IPS DF 6.9 (cell line): ENCODE measurements at regions not wholly inside any gene's neighbourhood (a gene's known extent, or its start where the extent isn't known, plus 50 kb on each side); places are given as distances from the start of the nearest gene placed in this dataset.

Experiments
- DNase-seq: peaks from one replicate; pipeline ENCODE4 v3.0.0-alpha.2; 2013; ENCODE audit warnings: low read depth, low spot score
- H3K27ac ChIP-seq: one replicate; pipeline ENCODE4 v1.5.1; 2013; ENCODE audit warnings: low read length, control low read depth
- H3K27me3 ChIP-seq: 2 replicates; pipeline ENCODE4 v1.6.1; 2013; ENCODE audit warnings: mild to moderate bottlenecking, low read length; ENCODE audit not compliant: control insufficient read depth, insufficient read depth
- H3K36me3 ChIP-seq: 2 replicates; pipeline ENCODE4 v1.6.1; 2013; ENCODE audit warnings: low read length; ENCODE audit not compliant: control insufficient read depth, insufficient read depth
- H3K4me1 ChIP-seq: 2 replicates; pipeline ENCODE4 v1.6.1; 2013; ENCODE audit warnings: low read length; ENCODE audit not compliant: control insufficient read depth, insufficient read depth
- H3K4me3 ChIP-seq: 2 replicates; pipeline ENCODE4 v1.5.1; 2013; ENCODE audit warnings: mild to moderate bottlenecking, low read length
- H3K9me3 ChIP-seq: 2 replicates; pipeline ENCODE4 v1.6.1; 2013; ENCODE audit warnings: low read length, inconsistent platforms; ENCODE audit not compliant: control insufficient read depth, insufficient read depth
- WGBS: extraction: QIAGEN DNeasy Blood & Tissue Kit; methylation state at CpG from one replicate; pipeline ENCODE4 v1.1.7; 2013; ENCODE audit warnings: mixed read lengths, missing lambda C conversion rate; ENCODE audit not compliant: insufficient read length, insufficient coverage; 5-methylcytosine and 5-hydroxymethylcytosine counted together

DNA sequence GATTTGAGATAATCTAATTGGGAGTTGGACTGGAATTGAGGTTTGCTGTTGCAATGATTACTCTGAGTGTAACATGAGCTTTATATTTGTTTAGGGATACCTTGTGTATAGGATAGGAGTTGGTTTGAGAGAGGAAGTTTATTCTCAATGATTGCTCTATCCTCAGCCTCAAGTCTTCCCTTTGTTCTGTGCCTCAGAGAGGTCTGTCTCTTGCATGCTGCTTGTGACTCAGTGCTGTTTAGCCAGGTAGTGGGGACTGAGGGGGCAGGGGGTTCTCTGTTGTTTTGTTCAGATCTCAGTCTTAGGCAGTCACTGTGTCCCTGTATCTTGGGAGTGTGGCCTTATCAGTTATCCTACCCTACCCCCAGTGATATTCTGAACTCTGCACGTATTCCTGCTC lies 192.1 kb downstream of the SPATA31D1 start:
- Histone ChIP-seq H3K27me3 (no peaks in the 10 kb centered on the region), H3K9me3 (no peaks in the 10 kb centered on the region), H3K36me3 (no peaks in the 10 kb centered on the region), H3K27ac (no peak overlapping the region), H3K4me1 (0 out of 2 replicates have a peak, but pooled peaks cover 1% of the 10 kb centered on the region), H3K4me3 (no peak overlapping the region)
- no peak for DNase-seq
- no CpG with 5 or more reads among the region's 1 CpG for WGBS

DNA sequence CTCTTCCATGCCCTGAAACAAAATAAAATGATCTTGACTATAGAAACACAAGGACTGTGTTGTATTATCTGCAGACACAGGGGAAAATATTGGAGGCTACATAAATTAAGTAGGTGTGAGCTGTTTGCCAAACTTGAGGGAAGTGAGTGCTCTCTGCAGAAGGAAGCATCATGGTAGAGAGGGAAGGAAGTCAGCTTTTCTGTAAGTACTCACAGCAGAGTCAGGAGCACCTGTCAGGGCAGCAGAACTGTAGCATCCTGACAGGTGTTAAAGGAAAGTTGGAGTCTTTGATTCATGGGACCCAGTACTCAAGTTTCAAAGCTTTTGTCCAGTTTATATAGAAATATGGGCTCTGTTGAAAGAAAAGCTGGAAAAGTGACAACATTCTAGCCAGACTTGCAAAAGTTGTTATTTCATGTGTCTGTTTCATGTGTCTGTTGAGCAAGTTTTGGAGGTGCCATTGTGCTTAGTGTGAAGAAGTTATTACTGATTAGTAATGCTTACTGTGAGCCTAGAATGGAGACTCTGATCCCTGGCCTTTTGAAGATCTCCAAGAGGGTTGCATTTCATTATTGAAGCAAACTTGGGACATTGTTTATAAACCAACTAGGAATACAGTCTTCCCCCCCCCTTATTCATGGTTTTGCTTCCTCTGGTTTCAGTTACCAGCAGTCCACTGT lies 194.7 kb downstream of the SPATA31D1 start:
- Histone ChIP-seq H3K4me3 (no peak overlapping the region), H3K27me3 (no peaks in the 10 kb centered on the region), H3K27ac (no peak overlapping the region), H3K36me3 (no peaks in the 10 kb centered on the region), H3K9me3 (no peaks in the 10 kb centered on the region), H3K4me1 (0 out of 2 replicates have a peak, but pooled peaks cover 1% of the 10 kb centered on the region)
- no peak for DNase-seq

DNA sequence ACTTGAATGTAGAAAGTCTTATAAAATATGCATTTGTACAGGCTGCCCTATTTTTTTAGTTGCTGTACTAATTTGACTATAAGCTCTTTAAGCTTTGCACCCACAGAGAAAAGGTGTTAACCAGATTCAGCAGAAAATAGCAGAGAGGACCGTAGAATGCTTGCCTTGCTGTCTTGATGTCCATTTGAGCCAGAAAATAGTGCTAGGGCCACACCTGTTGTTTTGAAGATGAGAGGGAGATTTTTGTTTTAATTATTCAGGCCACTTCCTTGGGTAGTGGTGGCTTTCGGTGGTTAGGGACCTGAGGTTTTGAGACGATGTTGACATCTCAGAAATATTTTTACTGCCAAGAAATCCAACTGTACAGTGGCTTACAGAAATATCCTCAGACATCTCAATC lies 196.0 kb downstream of the SPATA31D1 start:
- no peaks in the 10 kb centered on the region for H3K27me3 ChIP-seq

DNA sequence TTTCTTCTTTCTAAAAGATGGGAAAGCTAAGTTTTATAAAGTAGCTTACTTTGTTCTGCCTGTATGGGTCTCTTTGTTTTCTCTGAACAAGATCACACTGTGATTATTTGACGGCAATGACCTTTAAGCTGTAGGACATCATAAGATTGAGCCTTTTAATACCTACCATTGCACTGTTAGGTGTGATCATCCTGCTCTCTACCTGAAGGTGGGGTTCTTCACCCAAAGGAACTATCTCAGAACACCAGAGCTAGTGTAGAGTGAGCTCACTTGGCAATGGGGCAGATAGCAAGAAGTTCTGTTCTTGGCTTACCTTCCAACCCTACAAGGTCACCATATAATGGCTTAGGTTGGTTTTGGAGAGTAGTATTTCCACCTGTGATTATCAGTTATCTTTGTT lies 200.2 kb downstream of the SPATA31D1 start:
- Histone ChIP-seq H3K9me3 (no peaks in the 10 kb centered on the region), H3K36me3 (no peaks in the 10 kb centered on the region), H3K4me1 (no peaks in the 10 kb centered on the region), H3K27me3 (no peaks in the 10 kb centered on the region), H3K27ac (no peak overlapping the region), H3K4me3 (no peak overlapping the region)
- no peak for DNase-seq
- whole genome bisulfite sequencing: no CpG with 5 or more reads among the region's 1 CpG

More for the DNA sequence above, 196.0 kb downstream of the SPATA31D1 start:
- Histone ChIP-seq H3K9me3 (no peaks in the 10 kb centered on the region), H3K4me3 (no peak overlapping the region), H3K36me3 (no peaks in the 10 kb centered on the region), H3K4me1 (0 out of 2 replicates have a peak, but pooled peaks cover 1% of the 10 kb centered on the region), H3K27ac (no peak overlapping the region)
- DNase-seq: no peak
- no CpG with 5 or more reads among the region's 3 CpGs for WGBS

DNA sequence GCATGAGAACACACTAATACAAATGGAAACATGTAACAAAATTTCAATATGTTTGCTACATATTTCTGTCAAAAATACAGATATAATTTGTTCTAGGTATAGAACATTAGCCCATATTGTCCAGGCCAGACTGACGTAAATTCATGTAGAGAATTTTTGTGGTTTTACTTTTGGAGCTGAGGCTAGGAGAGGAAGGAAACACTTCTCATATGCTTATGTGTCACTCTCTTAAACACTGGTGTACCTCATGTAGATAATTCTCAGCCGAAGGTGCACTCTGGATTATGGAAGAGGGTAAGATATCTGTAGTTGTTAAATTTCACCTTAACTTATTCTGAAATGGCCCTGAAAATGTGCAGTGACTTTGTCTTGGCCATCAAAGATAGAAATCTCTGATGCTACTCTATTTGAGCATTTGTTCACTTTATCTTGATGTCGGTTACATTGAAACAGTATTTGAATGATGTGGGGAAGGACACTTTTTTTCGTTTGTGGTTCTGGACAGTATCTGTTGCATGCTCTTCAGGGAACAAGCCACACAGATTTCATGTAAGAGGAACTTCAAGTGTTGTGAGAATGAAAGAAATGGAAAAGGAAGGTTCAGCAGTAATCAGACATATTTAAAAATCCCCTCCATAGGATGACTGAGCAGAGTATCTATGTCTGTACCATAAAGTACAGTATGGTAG lies 202.7 kb downstream of the SPATA31D1 start:
- no peaks in the 10 kb centered on the region for H3K4me1 ChIP-seq
- no peaks in the 10 kb centered on the region for H3K36me3 ChIP-seq
- no peak for DNase-seq
- no peaks in the 10 kb centered on the region for H3K27me3 ChIP-seq
- no peak overlapping the region for H3K27ac ChIP-seq
- H3K9me3 ChIP-seq: no peaks in the 10 kb centered on the region
- no CpG with 5 or more reads among the region's 4 CpGs for WGBS
- H3K4me3 ChIP-seq: no peak overlapping the region

DNA sequence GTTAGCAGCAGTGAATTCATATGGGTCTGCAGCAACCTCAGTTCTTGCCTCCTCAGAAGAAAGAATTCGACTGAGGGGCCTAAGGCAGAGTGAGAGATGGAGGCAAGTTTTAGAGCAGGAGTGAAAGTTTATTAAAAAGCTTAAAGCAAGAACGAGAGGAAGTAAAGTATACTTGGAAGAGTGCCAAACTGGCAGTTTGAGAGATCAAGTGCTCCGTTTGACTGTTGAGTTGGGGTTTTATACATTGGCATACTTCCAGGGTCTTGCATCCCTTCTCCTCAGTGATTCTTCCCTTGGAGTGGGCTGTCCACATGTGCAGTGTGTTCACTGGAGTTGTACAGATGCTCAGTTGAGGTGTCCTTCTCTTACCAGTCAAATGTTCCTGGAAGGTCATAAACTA lies 203.6 kb downstream of the SPATA31D1 start:
- Histone ChIP-seq H3K9me3 (no peaks in the 10 kb centered on the region), H3K4me3 (no peak overlapping the region), H3K4me1 (no peaks in the 10 kb centered on the region), H3K36me3 (no peaks in the 10 kb centered on the region), H3K27me3 (no peaks in the 10 kb centered on the region), H3K27ac (no peak overlapping the region)
- no peak for DNase-seq
- no CpG with 5 or more reads among the region's 3 CpGs for WGBS

DNA sequence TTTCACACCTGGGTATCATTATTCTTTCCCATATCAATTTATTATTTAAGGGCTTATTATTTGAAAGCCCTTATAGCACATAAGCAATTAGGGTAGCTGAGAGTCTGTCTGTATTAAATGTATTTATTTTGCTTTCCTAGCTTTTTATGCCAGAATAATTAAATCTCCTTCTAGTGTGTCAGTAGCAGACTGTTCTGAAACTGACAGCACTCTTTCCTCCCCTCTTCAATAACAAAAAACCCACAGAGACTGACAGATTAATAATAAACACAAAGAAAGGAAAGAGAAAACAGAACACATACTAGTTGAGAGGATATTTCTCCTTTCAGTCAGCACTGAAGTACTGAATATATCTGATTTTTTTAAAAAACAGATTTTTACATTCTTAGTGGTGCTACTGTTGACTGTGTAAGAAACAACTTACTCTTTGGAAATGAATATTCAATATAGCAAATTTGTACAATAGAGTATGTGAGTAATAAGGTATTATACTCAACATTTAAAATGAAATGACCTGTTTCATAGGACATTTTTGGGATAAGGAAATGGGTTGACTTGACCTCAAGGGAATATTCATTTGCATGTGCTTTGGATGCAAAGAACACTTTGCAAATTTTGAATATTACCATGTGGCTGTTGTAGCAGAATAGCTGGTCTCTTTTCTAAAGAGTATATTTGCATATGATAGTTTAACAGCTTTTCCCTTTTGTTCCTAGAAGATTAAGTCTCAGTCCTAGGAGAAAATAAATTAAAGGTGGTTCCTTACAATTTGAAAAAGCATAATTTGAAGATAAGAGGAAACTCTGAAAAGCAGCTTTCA lies 208.3 kb downstream of the SPATA31D1 start:
- H3K36me3 ChIP-seq: no peaks in the 10 kb centered on the region
- no peak overlapping the region for H3K4me3 ChIP-seq
- H3K27me3 ChIP-seq: no peaks in the 10 kb centered on the region
- H3K4me1 ChIP-seq: 0 out of 2 replicates have a peak, but pooled peaks cover 1% of the 10 kb centered on the region
- DNase-seq: no peak
- H3K9me3 ChIP-seq: no peaks in the 10 kb centered on the region
- no peak overlapping the region for H3K27ac ChIP-seq

DNA sequence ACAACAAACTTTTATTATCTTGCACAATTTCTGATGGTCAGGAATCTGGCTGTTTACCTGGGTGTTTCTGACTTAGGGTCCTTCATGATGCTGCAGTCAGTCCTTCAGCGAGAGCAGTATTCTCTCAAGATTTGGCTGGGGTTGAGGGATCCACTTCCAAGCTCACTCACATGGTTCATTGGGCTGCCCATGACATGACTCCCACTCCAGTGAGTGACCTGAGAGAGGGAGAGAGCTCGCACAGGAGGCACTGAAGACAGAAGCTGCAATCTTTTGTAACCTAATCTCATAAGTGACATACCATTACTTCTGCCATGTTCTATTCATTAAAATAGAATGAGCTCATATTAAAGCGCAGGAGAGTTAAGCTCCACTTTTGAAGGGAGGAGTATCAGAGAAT lies 212.6 kb downstream of the SPATA31D1 start:
- Histone ChIP-seq H3K27me3 (no peaks in the 10 kb centered on the region), H3K9me3 (no peaks in the 10 kb centered on the region), H3K4me1 (0 out of 2 replicates have a peak, but pooled peaks cover 1% of the 10 kb centered on the region), H3K36me3 (no peaks in the 10 kb centered on the region), H3K4me3 (no peak overlapping the region), H3K27ac (no peak overlapping the region)
- WGBS: no CpG with 5 or more reads among the region's 3 CpGs
- DNase-seq: no peak

DNA sequence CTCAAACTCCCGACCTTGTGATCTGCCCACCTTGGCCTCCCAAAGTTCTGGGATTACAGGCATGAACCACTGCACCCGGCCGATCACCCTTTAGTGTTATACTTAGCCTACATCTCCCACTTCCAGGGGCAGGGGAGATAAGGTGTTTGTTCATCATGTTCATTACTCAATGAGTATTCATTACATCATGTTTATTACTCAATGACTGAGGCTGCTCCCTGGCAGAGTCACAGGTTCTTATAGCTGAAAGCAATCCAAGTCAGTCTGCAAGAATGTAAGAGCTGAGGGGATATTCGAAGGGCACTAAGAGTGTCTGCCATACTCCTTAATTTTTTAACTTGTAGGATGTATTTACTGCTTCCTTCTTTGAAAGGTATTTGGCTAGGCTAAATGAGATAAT lies 214.2 kb downstream of the SPATA31D1 start:
- no peaks in the 10 kb centered on the region for H3K9me3 ChIP-seq
- H3K27me3 ChIP-seq: no peaks in the 10 kb centered on the region
- no peak overlapping the region for H3K4me3 ChIP-seq
- no peaks in the 10 kb centered on the region for H3K36me3 ChIP-seq
- H3K4me1 ChIP-seq: 0 out of 2 replicates have a peak, but pooled peaks cover 1% of the 10 kb centered on the region
- no peak for DNase-seq
- WGBS: no CpG with 5 or more reads among the region's 4 CpGs
- H3K27ac ChIP-seq: no peak overlapping the region

DNA sequence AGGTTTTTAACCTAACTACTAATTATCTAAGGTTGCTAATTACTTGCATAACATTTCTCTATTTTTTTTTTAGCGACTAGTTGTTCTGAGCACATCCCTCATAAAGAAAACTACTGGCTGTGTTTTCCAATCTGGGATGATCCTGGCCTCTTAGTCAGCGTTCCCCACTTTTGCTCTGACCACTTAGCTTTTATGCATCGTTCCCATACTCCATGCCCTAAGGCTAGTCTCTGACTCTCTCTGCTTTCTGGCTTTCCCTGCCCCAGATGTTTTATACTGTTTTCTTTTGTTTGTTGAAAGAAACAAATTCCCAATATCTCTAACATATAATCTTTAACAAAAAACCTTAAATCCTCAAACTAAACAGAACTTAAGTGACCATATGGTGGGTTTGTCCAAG lies 217.9 kb downstream of the SPATA31D1 start:
- no peak overlapping the region for H3K4me3 ChIP-seq
- H3K27ac ChIP-seq: no peak overlapping the region
- DNase-seq: no peak
- no CpG with 5 or more reads among the region's 3 CpGs for WGBS
- H3K9me3 ChIP-seq: no peaks in the 10 kb centered on the region
- no peaks in the 10 kb centered on the region for H3K36me3 ChIP-seq
- no peaks in the 10 kb centered on the region for H3K27me3 ChIP-seq
- H3K4me1 ChIP-seq: no peaks in the 10 kb centered on the region
